ENCODE measurements at regions not wholly inside any gene's neighbourhood (a gene's known extent, or its start where the extent isn't known, plus 50 kb on each side); places are given as distances from the start of the nearest gene placed in this dataset.
"Not testable (repeated sequence)": the region's sequence is repeated elsewhere in the genome, so short reads cannot be mapped to it uniquely, and the experiment has no call there.

- DNase-seq: no peak
Measured at GRCh38 chr3:5480190-5480589, 292.7 kb downstream of the EDEM1 start.

- DNase-seq: no peak
Measured at GRCh38 chr3:5485427-5485826, 297.9 kb downstream of the EDEM1 start.

DNA sequence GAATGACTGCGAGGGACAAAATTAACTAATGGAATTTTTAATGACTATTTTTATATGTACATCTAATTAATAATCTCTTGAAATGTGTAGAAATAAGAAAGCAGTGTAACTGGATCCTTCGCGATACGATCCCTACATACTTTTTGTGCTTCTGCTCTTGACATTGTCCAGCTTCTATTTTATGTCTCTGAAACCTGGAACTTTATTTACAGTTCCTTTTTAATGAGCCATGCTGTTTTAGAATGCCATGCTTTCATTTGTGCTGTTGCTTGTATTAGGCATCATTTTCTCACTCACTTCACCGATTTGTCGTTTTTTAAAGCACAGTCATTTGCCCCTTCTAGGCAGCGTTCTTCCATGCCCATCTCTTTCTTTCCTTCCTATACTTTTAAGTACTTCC lies 301.3 kb downstream of the EDEM1 start:
- DNase-seq: no peak

DNA sequence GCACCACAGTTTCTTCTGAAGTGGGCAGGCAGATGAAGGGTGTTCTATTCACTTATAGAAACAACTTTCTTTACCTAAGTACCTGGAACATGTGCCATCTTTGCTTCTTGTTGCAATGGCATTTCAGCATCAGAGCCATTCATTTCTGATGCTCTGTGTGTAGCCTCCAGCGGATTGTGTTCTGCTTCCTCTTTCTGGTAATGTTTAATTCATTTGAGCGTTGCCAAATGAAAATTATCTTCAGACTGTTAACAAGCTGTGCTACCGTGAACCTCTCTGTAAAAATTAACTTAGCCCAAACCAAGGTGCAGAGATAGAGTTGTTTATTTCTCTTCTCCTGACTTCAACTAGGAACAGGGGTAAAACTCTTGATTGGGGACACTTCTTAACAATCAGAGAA lies 302.0 kb downstream of the EDEM1 start:
- DNase-seq: no peak

GRCh38 chr3:5494905-5495519 lies 307.5 kb downstream of the EDEM1 start:
- no peak for DNase-seq

DNA sequence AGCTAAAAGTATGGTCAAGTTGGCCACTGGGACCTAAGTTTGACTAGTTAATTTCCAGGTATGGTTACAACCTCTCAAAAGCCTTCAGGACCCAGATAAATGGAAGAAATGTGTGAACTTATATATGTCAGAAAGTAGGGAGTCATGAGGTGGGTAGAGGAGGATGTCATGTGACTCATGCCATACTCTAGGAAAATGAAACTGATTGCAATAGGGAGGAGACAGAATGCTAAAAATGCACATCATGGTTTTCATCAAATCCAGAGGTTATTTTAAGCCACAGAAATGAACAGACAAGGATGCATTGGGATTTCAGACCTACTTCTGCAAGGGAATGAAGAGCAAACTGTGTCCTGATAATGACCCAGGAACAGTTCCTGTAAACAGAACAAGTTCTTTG lies 310.0 kb downstream of the EDEM1 start:
- DNase-seq: no peak

DNA sequence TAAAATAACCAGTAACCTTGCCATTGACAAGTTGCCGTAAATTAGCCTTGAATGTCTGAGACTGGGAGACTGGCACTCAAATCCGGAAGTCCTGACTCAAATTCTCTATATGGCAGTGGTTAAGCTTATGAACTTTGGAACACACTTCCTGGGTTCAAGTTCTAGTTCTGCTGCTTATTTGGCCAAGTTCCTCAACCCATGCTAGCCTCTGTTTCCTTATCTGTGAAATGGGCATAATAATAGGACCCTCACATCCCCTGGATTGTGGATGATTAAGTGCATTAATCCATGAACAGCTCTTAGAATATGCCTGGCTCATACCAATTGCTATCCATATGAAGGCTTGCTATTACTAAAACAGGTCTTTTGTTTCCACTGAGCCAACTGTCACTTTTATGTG lies 311.5 kb downstream of the EDEM1 start:
- DNase-seq: no peak

DNA sequence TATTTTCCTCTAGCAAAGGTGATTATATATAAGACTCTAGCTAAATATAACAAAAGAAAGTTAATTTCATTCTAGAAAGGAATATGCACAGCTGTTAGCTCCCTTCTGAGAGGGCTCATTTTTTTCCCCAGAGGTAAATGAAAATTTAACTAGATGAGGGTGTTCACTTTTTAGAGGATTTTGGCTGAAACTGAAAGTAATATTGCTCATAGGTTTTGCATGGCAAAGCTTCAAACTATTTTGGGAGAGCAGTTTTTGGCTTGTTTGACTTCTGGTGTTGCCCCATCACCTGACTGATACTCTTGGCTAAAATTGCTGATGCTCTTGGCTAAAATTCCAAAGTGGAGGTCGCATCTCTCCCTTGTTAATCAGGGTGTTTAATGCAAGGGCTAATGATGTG lies 311.9 kb downstream of the EDEM1 start:
- peak; percentile 52 for DNase-seq

DNA sequence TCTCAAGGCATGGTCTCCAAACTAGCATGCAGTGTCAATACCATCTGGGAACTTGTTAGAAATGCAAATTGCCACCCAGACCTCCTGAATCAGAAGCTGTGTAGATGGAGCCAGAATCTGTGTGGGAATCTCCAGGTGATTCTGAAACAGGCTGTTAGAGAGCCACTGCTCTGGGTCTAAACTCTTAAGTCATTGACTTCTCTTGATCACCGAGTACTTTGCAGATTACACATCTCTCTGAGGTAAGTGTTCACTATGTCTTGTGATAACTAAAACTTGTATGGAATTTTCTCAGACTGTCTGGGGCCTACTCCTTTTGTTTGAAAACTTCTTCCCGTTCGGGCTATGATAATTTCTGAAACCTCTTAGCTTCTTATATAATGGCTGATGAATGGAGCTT lies 315.6 kb downstream of the EDEM1 start:
- no peak for DNase-seq

DNA sequence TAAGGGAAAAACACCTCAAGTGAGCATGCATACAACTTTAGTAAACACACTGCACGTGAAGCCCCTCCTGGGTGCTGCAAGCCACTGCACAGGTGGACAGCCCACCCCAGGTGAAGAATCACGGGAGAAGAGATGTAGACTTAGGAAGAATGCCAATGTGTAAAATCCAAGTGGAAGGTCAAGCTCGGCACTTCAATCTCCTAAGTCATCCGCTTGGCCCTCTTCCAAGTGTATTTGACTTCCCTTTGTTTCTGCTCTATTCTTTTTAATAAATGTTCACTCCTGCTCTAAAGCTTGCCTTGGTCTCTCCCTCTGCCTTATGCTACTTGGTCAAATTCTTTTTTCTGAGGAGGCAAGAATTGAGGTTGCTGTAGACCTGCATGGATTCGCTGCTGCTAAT lies 316.6 kb downstream of the EDEM1 start:
- no peak for DNase-seq

GRCh38 chr3:5505163-5505562 lies 317.7 kb downstream of the EDEM1 start:
- DNase-seq: no peak

GRCh38 chr3:5505997-5506396 lies 318.5 kb downstream of the EDEM1 start:
- DNase-seq: no peak

- not testable (repeated sequence) for DNase-seq
Measured at GRCh38 chr3:5508860-5509259, 321.4 kb downstream of the EDEM1 start.

DNA sequence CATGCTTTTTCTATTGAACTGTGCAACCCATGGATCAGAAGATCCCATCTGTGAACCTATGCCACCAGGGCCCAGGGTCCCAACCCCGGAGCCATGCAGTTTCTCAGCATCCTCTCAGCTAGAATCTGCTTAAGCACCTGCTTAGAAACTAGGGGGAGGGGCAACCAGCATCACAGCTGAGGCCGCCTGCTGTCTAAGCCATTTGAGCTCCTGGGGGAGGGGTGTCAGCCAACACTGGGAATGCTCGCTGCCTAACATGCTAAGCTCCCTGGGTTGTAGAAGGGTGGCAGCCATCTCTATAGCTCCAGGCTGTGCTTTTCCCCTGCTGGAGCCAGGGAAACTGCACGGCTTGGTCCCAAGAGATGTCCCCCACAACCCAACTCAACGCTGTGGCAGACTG lies 322.8 kb downstream of the EDEM1 start:
- DNase-seq: peak; percentile 33

GRCh38 chr3:5517921-5518320 lies 330.4 kb downstream of the EDEM1 start:
- DNase-seq: no peak

DNA sequence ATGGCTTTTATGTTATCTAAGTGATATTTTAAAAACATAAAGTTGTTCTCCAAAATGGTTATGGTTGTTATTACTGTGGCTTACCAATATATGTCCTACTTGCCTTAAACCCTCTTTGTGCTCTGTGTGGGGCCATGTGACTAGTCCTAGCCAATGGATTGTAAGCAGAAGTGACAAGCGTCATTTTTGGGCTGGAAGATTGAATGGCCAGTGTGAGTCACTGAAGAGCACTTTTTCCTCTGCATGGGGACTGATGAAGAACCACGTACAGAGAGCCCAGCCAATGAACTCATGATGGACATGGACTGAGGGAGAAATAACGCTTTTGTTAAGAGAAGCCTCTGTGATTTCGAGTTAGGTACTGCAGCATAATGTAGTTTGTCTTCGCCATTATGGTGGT lies 332.7 kb downstream of the EDEM1 start:
- no peak for DNase-seq

- no peak for DNase-seq
Measured at GRCh38 chr3:5523125-5523524, 335.6 kb downstream of the EDEM1 start.

GRCh38 chr3:5531039-5531438 lies 343.5 kb downstream of the EDEM1 start:
- DNase-seq: no peak

GRCh38 chr3:5531741-5532290 lies 344.3 kb downstream of the EDEM1 start:
- no peak for DNase-seq

- no peak for DNase-seq
Measured at GRCh38 chr3:5540532-5540931, 353.0 kb downstream of the EDEM1 start.

DNA sequence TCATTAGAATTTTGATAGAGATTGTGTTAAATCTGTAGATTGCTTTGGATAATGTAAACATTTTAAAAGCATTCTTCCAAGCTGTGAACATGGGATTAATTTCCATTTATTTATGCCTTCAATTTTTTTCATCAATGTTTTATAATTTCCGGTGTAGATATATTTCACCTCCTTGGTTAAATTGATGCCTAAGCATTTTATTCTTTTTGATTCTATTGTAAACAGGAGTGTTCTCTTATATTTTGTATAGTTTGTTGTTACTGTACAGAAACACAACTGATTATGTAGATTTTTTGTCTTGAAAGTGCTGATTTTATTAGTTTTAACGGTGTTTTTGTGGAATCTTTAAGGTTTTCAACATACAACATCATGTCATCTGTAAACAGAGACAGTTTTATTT lies 355.0 kb downstream of the EDEM1 start:
- no peak for DNase-seq

GRCh38 chr3:5543047-5543446 lies 355.5 kb downstream of the EDEM1 start:
- DNase-seq: no peak

GRCh38 chr3:5545719-5546118 lies 358.2 kb downstream of the EDEM1 start:
- DNase-seq: no peak

GRCh38 chr3:5553203-5553602 lies 365.7 kb downstream of the EDEM1 start:
- DNase-seq: no peak

DNA sequence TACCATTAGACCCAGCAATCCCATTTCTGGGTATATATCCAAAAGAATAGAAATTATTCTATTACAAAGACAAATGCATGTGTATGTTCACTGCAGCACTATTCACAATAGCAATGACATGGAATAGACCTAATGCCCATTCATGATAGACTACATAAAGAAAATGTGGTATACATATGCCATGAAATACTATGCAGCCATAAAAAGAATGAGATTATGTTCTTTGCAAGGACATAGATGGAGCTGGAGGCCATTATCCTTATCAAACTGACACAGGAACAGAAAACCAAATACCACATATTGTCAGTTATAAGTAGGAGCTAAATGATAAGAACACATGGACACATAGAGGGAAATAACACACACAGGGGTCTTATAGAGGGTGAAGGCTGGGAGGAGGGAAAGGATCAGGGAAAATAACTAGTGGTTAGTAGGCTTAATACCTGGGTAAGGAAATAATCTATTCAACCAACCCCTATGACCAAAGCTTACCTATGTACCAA lies 366.8 kb downstream of the EDEM1 start:
- DNase-seq: no peak
